GM19372 (cell line): ENCODE measurements at regions not wholly inside any gene's neighbourhood (a gene's known extent, or its start where the extent isn't known, plus 50 kb on each side); places are given as distances from the start of the nearest gene placed in this dataset.
"Not testable (repeated sequence)": the region's sequence is repeated elsewhere in the genome, so short reads cannot be mapped to it uniquely, and the experiment has no call there.

Source experiments
- ATAC-seq: cut with Tn5 transposase; IDR thresholded peaks from one replicate; pipeline ENCODE4 v1.9.1; 2021; ENCODE audit warnings: mild to moderate bottlenecking, low read depth, moderate library complexity; ENCODE audit not compliant: unreplicated experiment

DNA sequence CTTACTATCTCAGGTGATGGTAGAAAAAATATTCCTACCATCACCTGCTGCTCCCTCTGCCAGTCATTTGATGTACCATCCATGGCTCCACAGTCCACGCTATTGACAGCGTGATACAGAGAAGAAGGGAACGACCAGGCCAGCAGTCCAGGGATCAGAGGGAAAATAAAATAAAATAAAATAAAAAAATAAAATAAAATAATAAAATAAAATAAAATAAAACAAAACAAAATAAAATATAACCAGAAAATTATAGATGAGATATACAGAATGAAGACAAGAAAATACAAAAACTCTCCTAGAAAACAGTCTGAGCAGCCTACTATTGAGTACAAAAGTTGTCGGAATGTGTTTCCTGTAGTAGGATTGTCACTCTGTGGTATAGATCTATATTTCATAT is 619.4 kb upstream of the TMPRSS15 start:
- ATAC-seq = no peak

DNA sequence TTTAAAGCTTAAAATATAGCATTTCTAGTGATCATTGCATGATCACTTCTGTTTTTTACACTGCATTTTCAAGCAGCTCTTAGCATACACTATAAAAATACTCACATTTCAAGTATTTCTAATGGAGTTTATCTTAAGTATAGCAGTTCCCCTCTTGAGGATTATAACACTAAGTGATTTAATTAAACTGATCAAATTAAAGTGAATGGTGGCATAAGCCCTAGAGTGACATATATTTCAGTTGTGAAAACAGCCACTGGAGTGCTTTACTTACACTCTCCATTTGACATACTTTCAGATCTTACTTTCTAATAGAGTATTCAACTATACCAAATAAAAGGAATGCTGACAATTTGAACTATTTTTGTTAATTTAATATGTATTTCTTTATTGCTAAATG is 623.3 kb upstream of the TMPRSS15 start:
- no peak for ATAC-seq

- no peak for ATAC-seq
These were observed 626.2 kb upstream of the TMPRSS15 start for GRCh38 chr21:19029816-19030215.

DNA sequence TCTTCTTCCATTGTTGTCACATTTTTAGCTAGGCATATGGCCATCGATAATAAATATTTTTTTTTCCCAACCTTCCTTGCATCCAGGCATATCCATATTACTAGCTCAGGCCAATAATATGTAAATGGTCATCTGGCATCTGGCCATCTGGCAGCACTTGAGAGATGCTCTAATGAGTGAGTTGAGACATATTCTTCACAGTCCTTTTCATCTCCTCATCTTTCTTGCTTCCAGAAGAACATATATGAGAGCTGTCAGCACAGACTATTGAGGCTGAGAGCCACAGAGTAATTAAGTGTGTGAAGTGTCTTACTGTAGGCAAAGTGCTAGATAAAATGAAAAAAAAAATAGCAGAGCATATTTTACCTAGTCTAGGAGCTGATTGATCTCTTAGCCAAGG is 628.4 kb upstream of the TMPRSS15 start:
- no peak for ATAC-seq

DNA sequence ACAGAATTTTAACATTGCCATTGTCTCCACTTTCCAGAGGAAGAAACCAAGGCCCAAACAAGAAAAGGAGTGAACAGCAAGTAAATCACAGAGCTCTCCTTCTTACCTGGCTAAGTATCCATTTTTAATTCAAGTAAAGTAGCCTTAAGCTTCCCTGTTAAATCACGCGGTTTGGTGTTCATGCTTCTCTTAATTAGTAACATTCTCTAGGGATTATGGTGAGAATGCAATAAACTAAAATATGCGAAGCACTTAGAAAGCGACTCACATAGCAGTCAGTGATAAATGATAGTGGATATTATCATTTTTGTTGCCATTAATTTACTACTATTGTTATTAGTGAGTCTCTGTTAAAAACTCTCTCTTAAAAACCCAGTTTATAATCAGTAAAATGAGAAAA is 630.5 kb upstream of the TMPRSS15 start:
- ATAC-seq = no peak

- no peak for ATAC-seq
These were observed 631.0 kb upstream of the TMPRSS15 start for GRCh38 chr21:19034560-19034959.

DNA sequence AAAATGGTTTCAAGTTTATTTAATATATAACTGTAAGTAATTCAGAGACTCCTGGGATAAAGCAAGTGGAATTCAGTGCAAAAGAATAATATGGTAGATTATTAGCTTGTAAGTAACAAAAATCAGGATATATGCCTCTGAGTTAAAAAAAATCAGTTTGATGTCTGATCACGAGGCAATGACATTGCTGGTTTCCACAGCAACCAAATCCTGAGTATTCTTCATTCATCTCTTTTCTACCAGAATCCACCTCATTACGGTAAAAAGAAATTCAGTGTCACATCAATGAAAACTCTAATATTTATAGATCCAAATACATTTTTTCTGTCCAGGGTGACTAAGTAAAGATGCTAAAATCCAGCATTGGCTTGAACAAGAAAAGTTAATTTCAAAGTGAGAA is 642.3 kb upstream of the TMPRSS15 start:
- no peak for ATAC-seq

- no peak for ATAC-seq
These were observed 644.6 kb upstream of the TMPRSS15 start for GRCh38 chr21:19048098-19048672.

DNA sequence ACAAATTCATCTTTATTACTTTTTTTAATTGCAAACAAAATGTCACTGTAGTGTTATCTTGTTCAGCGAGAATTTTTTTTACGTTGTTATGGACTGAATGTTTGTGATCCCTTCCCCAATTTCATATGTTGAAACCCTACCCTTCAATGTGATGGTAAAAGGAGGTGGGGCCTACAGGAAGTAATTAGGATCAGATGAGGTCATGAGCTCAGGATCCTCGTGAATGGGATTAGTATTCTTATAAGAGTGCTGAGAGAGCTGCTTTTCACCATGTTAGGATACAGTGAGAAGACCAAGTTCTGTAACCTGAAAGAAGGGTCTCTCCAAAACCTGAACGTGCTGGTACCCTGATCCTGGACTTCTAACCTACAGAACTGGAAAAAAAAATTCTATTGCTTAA is 646.0 kb upstream of the TMPRSS15 start:
- ATAC-seq = no peak

GRCh38 chr21:19065164-19065563 is 661.6 kb upstream of the TMPRSS15 start:
- no peak for ATAC-seq

DNA sequence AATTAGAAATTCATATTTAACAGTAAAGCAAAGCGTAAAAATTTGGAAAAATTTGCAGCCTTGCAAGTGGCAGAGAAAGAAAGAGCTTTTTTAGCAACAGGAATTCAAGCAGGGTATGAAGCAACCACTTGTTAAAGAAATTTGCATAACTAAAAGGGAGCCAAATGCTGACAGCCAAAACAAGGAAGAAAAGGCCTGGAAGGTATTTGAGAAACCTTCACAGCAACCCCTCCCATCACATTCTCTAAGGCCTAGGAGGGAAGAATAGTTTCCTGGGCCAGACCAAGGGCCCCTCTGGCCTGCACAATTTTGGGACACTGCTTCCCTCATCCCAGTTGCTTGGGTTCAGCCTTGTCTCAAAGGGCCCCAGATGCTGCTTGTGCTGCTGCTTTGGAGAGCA is 672.4 kb upstream of the TMPRSS15 start:
- no peak for ATAC-seq

- ATAC-seq = no peak
These were observed 706.1 kb upstream of the TMPRSS15 start for GRCh38 chr21:19109694-19110093.

DNA sequence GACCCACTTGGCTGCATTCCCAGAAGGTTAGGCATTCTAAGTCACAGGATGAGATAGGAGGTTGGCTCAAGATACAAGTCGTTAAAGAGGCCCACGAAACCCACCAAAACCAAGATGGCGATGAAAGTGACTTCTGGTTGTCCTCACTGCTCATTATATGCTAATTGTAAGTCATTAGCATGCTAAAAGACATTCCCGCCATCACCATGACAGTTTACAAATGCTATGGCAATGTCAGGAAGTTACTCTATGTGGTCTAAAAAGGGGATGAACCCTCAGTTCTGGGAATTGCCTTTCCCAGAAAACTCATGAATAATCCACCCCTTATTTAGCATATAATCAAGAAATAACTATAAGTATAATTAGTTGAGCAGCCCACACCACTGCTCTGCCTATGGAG is 715.7 kb upstream of the TMPRSS15 start:
- not testable (repeated sequence) for ATAC-seq

DNA sequence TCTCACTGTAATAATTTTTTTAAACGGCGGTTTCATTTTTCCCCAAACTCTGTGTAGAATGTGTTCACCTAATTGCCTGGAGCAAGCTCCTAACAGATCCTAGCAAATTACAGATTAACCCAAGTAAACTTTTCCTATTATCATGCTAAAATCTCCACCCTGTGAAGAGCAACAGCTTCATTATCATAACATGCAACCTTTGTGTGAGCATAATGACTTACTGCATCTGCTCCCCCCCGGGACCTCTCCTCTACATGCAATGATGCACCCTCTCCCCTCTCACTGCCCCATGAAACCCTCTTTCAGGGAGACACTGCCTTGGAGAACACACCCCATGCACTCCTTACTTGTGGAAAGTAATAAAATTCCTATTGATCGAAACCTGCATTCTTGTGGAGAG is 717.0 kb upstream of the TMPRSS15 start:
- ATAC-seq = no peak

GRCh38 chr21:19122356-19122755 is 718.8 kb upstream of the TMPRSS15 start:
- no peak for ATAC-seq

GRCh38 chr21:19123053-19123452 is 719.5 kb upstream of the TMPRSS15 start:
- ATAC-seq = no peak

DNA sequence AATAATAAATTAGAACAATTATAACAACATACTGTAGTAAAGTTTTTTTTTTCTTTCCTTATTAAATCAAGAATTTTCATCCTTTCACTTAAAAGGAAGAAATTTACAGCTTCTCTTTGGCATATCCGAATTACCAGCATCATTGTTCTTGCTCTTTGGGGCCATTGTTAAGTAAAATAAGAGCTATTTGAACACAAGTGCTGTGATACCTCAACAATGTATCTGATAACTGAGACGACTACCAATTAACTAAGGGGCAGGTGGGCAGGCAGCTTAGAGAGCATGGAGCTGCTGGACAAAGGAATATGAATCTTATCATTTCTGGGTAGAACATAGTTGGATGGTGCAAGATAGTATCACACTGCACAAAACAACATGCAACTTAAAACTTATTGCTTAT is 719.9 kb upstream of the TMPRSS15 start:
- ATAC-seq = no peak

- no peak for ATAC-seq
These were observed 721.1 kb upstream of the TMPRSS15 start for GRCh38 chr21:19124691-19125090.

DNA sequence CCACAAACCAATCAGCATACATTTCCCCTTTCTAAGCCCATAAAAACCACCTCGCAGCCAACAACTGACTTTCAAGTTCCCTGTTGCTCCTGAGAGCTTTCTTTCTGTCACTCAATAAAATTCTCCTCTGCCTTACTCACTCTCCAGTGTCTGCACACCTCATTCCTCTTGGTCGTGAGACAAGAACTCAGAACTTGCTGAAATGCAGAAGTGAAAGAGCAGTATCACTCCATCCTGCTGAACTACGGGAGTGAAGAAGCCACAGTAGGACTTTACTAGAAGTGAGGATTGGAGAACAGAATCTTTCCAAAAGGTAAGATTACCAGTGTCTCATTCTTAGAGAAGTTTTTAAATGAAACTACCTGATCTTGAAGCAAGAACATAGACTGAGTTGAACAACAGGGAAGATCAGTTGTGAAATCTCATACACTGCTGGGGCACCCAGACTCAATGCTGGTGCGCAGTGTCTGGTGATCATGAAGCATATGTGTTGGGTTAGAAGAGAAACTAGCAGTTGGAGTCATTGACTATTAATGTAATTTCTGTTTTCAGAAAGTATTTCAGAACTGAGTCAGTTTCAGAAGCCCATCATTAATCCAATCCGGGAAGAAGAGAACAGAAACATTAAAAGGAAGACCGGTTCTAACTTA is 726.9 kb upstream of the TMPRSS15 start:
- ATAC-seq = no peak

GRCh38 chr21:19141511-19141910 is 737.9 kb upstream of the TMPRSS15 start:
- no peak for ATAC-seq

GRCh38 chr21:19145682-19146293 is 742.2 kb upstream of the TMPRSS15 start:
- no peak for ATAC-seq

DNA sequence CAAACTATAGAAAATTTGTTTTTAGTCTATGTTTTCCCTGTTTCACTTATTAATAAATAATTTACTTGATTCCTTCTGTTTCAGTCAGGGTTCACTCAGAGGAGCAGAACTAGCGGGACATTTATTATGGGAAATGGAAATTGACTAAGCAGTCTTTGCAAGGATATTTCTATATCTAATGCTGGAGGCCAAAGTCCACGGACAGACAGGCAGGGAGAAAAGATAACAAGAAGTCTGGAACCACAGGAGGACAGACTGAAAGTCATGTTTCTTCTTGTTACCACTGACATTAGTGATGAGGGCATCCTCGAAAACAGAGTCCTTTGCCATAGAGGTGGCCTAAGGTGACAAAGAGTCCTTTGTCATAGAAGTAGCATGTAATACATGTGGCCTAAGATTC is 744.5 kb upstream of the TMPRSS15 start:
- ATAC-seq = no peak
